ENCODE measurements at regions not wholly inside any gene's neighbourhood (a gene's known extent, or its start where the extent isn't known, plus 50 kb on each side); places are given as distances from the start of the nearest gene placed in this dataset.

DNA sequence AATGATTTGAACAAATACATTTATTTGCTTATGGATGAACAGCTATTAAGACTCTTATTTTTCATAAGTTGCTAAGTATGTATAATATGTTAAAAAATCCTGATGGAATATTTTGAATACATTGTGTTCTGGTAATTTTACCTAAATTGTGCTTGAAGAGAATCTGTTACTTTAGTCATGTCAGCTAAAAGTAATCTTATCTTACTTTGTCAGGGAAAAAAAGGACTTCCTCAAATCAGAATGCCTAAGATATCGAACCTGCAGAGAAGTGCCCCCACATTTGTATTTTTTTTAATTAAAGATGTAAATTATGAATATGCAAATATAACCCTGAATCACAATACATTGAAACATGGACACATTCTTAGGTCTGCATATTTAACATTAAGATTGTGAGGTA is 1331.7 kb downstream of the MRPL39 start:
- H3K27me3 ChIP-seq (ENCODE audit: insufficient read depth, low read length), result no peaks in the 10 kb centered on the region
- Mint-ChIP-seq H3K27ac (ENCODE audit: unreplicated experiment) (no peak overlapping the region), H3K27me3 (ENCODE audit: low read depth, unreplicated experiment) (no peaks in the 10 kb centered on the region), H3K36me3 (ENCODE audit: low read depth, unreplicated experiment) (no peaks in the 10 kb centered on the region), H3K4me1 (ENCODE audit: low read depth, unreplicated experiment) (no peaks in the 10 kb centered on the region), H3K9me3 (ENCODE audit: unreplicated experiment) (peaks cover 10% of the 10 kb centered on the region), H3K4me3 (ENCODE audit: unreplicated experiment) (no peak overlapping the region)
- no peaks in the 10 kb centered on the region for H3K79me2 ChIP-seq (ENCODE audit: insufficient read depth, low read length)
- no peaks in the 10 kb centered on the region for H4K20me1 ChIP-seq (ENCODE audit: insufficient read depth, low read length)
- no peaks in the 10 kb centered on the region for H3K9me3 ChIP-seq (ENCODE audit: insufficient read depth, low read depth, low read length)
- H3K4me3 ChIP-seq (ENCODE audit: insufficient read depth, low read depth, low read length), result no peak overlapping the region
- H3K4me2 ChIP-seq (ENCODE audit: low read length), result no peak overlapping the region
- H3K36me3 ChIP-seq (ENCODE audit: insufficient read depth, low read length), result no peaks in the 10 kb centered on the region
- no peak overlapping the region for H3K9ac ChIP-seq (ENCODE audit: low read length)
- no peak overlapping the region for H2AFZ ChIP-seq (ENCODE audit: low read depth, low read length)
- no peak for FAIRE-seq
- no peak for TF ChIP-seq EZH2 (IDR thresholded peaks at IDR 0.05; ENCODE audit: insufficient read depth, low read length)
- no peak for TF ChIP-seq CTCF (IDR thresholded peaks at IDR 0.05; ENCODE audit: insufficient read depth, low read depth, low read length)
- no peak for DNase-seq (ENCODE audit: low read depth)
- H3K27ac ChIP-seq (ENCODE audit: low read depth, low read length), result no peak overlapping the region
- no peaks in the 10 kb centered on the region for H3K4me1 ChIP-seq (ENCODE audit: insufficient read depth, low read length)

GRCh38 chr21:24272521-24272938 is 1334.8 kb downstream of the MRPL39 start:
- H3K36me3 Mint-ChIP-seq (ENCODE audit: low read depth, unreplicated experiment), result no peaks in the 10 kb centered on the region
- TF ChIP-seq EZH2 (IDR thresholded peaks at IDR 0.05; ENCODE audit: insufficient read depth, low read length), result no peak
- no peak for TF ChIP-seq CTCF (IDR thresholded peaks at IDR 0.05; ENCODE audit: insufficient read depth, low read depth, low read length)
- H3K27ac Mint-ChIP-seq (ENCODE audit: unreplicated experiment), result no peak overlapping the region
- Histone ChIP-seq H3K9ac (ENCODE audit: low read length) (no peak overlapping the region), H4K20me1 (ENCODE audit: insufficient read depth, low read length) (no peaks in the 10 kb centered on the region), H3K4me2 (ENCODE audit: low read length) (no peak overlapping the region), H3K4me3 (ENCODE audit: insufficient read depth, low read depth, low read length) (no peak overlapping the region), H2AFZ (ENCODE audit: low read depth, low read length) (no peak overlapping the region), H3K27ac (ENCODE audit: low read depth, low read length) (no peak overlapping the region), H3K4me1 (ENCODE audit: insufficient read depth, low read length) (no peaks in the 10 kb centered on the region), H3K9me3 (ENCODE audit: insufficient read depth, low read depth, low read length) (no peaks in the 10 kb centered on the region), H3K27me3 (ENCODE audit: insufficient read depth, low read length) (no peaks in the 10 kb centered on the region), H3K79me2 (ENCODE audit: insufficient read depth, low read length) (no peaks in the 10 kb centered on the region), H3K36me3 (ENCODE audit: insufficient read depth, low read length) (no peaks in the 10 kb centered on the region)
- FAIRE-seq, result no peak
- no peak for DNase-seq (ENCODE audit: low read depth)
- no peak overlapping the region for H3K4me3 Mint-ChIP-seq (ENCODE audit: unreplicated experiment)
- no peaks in the 10 kb centered on the region for H3K4me1 Mint-ChIP-seq (ENCODE audit: low read depth, unreplicated experiment)
- peaks cover 6% of the 10 kb centered on the region for H3K9me3 Mint-ChIP-seq (ENCODE audit: unreplicated experiment)
- no peaks in the 10 kb centered on the region for H3K27me3 Mint-ChIP-seq (ENCODE audit: low read depth, unreplicated experiment)

- H3K4me3 Mint-ChIP-seq (ENCODE audit: unreplicated experiment), result no peak overlapping the region
- no peak for FAIRE-seq
- Histone ChIP-seq H3K9ac (ENCODE audit: low read length) (no peak overlapping the region), H4K20me1 (ENCODE audit: insufficient read depth, low read length) (no peaks in the 10 kb centered on the region), H3K27me3 (ENCODE audit: insufficient read depth, low read length) (no peaks in the 10 kb centered on the region), H3K9me3 (ENCODE audit: insufficient read depth, low read depth, low read length) (no peaks in the 10 kb centered on the region), H3K4me3 (ENCODE audit: insufficient read depth, low read depth, low read length) (no peak overlapping the region), H3K79me2 (ENCODE audit: insufficient read depth, low read length) (no peaks in the 10 kb centered on the region), H3K4me2 (ENCODE audit: low read length) (no peak overlapping the region), H2AFZ (ENCODE audit: low read depth, low read length) (no peak overlapping the region), H3K4me1 (ENCODE audit: insufficient read depth, low read length) (no peaks in the 10 kb centered on the region), H3K27ac (ENCODE audit: low read depth, low read length) (no peak overlapping the region), H3K36me3 (ENCODE audit: insufficient read depth, low read length) (no peaks in the 10 kb centered on the region)
- H3K9me3 Mint-ChIP-seq (ENCODE audit: unreplicated experiment), result peaks cover 2% of the 10 kb centered on the region
- H3K27me3 Mint-ChIP-seq (ENCODE audit: low read depth, unreplicated experiment), result no peaks in the 10 kb centered on the region
- DNase-seq (ENCODE audit: low read depth), result no peak
- no peaks in the 10 kb centered on the region for H3K4me1 Mint-ChIP-seq (ENCODE audit: low read depth, unreplicated experiment)
- no peaks in the 10 kb centered on the region for H3K36me3 Mint-ChIP-seq (ENCODE audit: low read depth, unreplicated experiment)
- H3K27ac Mint-ChIP-seq (ENCODE audit: unreplicated experiment), result no peak overlapping the region
- TF ChIP-seq CTCF (IDR thresholded peaks at IDR 0.05; ENCODE audit: insufficient read depth, low read depth, low read length) (no peak), EZH2 (IDR thresholded peaks at IDR 0.05; ENCODE audit: insufficient read depth, low read length) (no peak)
Measured at GRCh38 chr21:24265987-24266386, 1341.3 kb downstream of the MRPL39 start.

Data from astrocyte (in vitro differentiated cells and primary cell).